ENCODE measurements at regions not wholly inside any gene's neighbourhood (a gene's known extent, or its start where the extent isn't known, plus 50 kb on each side); places are given as distances from the start of the nearest gene placed in this dataset.
A peak's percentile ranks its signal among the peaks of the same experiment; 100 is the strongest.

DNA sequence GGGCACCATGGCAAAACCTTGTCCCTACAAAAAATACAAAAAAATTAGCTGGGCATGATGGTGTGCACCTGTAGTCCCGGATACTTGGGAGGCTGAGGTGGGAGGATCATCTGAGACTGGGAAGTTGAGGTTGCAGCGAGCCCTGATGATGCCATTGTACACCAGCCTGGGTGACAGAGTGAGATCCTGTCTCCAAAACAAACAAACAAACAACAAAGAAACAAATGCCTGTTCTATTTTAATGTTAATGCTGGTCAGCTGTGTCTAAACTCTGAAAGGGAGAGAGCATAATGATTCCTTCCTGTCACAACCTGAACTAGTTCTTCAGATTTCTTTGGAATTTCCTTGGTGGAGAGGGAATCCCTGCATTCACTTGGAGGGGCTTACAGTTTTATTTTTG is 413.0 kb upstream of the TBL1XR1 start:
- ChIA-PET POLR2A (ENCODE audit: unreplicated experiment) (interaction anchor here (0.7 kb wide), 1 partner anchor 87 kb away, joined by 4 read pairs; no protein-coding TSS in a partner anchor), CTCF (no interaction called here)
- peaks cover 43% of the 10 kb centered on the region for H3K4me1 ChIP-seq (replicated peaks; ENCODE audit: insufficient read depth)
- H3K79me2 ChIP-seq (ENCODE audit: low read depth), result no peaks in the 10 kb centered on the region
- no TSS peak for BruUV-seq (replicated peaks)
- intact Hi-C loops (cut with micrococcal nuclease; ENCODE audit: unreplicated experiment), result loop anchor here (10.0 kb wide), 1 partner anchor 545 kb away; no protein-coding TSS in a partner anchor
- H3K4me3 ChIP-seq, result no peak overlapping the region
- no peaks in the 10 kb centered on the region for H3K27me3 ChIP-seq (ENCODE audit: insufficient read depth, low read depth)
- no peak overlapping the region for H3K27ac ChIP-seq
- H3F3A ChIP-seq (ENCODE audit: insufficient read depth, low read depth), result peaks cover 11% of the 10 kb centered on the region
- DNase-seq, result no peak
- H4K20me1 ChIP-seq (ENCODE audit: insufficient read depth), result no peaks in the 10 kb centered on the region
- TF ChIP-seq CTCF (conservative IDR thresholded peaks at IDR 0.05) (no peak), EZH2 (IDR thresholded peaks at IDR 0.05; ENCODE audit: low read depth) (no peak)
- H3K4me2 ChIP-seq, result no peak overlapping the region
- no peak overlapping the region for H2AFZ ChIP-seq
- peaks cover 38% of the 10 kb centered on the region for H3K9me3 ChIP-seq (ENCODE audit: insufficient read depth, low read depth)
- no peaks in the 10 kb centered on the region for H3K9me2 ChIP-seq (ENCODE audit: insufficient read depth)
- no peaks in the 10 kb centered on the region for H3K36me3 ChIP-seq (ENCODE audit: low read depth)

DNA sequence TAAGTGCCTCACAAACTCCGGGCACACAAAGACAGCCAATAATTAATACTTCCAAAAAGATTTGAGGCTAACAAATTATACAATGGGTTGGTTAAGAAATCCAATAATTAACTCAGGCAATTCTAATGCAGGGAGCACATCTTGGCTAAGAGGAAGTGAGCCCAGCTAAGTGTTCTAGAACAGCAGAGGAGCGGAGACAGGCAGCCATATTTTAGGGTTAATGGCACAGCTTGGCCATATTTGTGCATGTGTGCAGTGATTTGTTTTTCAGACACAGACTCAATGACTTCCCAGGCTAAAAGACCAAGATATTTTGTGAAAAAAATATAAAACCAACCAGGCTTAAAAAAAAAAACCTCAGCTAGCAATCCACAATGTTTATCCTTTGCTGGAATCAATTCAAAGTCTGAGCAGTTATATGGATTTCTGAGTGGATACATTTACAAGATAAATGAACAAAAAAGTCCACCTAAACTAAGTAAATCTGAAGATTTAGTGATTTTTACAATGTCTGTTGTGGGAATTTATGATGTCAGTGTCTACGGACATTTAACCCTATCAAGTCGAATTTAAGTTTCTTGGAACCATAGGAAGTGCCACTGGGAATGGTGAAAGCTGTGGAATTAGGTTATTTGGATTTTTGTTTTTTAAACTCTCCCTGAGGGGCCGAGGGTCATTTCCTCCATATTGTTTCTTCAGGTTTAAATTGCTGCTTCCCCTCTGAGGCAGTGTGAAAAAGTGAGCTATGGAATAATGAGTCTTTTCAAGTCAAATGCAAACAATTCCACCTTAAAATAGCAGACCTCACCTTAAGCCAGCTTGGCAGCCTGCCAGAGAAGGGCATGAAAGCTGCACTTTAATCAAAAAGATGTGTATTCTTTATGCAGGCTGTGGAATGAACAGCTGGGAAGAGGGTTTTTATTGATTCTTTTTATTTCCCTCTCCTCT is 413.7 kb upstream of the TBL1XR1 start:
- no peaks in the 10 kb centered on the region for H4K20me1 ChIP-seq (ENCODE audit: insufficient read depth)
- ChIA-PET CTCF (no interaction called here), POLR2A (ENCODE audit: unreplicated experiment) (interaction anchor here (0.6 to 0.7 kb wide), 3 partner anchors 10 to 87 kb away, joined by 3 to 14 read pairs (median 4); no protein-coding TSS in a partner anchor)
- H3K4me1 ChIP-seq (replicated peaks; ENCODE audit: insufficient read depth), result peaks cover 49% of the 10 kb centered on the region
- H3K9me2 ChIP-seq (ENCODE audit: insufficient read depth), result no peaks in the 10 kb centered on the region
- no peaks in the 10 kb centered on the region for H3K36me3 ChIP-seq (ENCODE audit: low read depth)
- no TSS peak for BruUV-seq (replicated peaks)
- H3K27ac ChIP-seq, result peak overlapping the region; percentile 32
- peak; percentile 44 to 67 for DNase-seq
- H3K27me3 ChIP-seq (ENCODE audit: insufficient read depth, low read depth), result no peaks in the 10 kb centered on the region
- H3F3A ChIP-seq (ENCODE audit: insufficient read depth, low read depth), result peaks cover 16% of the 10 kb centered on the region
- no peaks in the 10 kb centered on the region for H3K79me2 ChIP-seq (ENCODE audit: low read depth)
- no peak overlapping the region for H2AFZ ChIP-seq
- peak overlapping the region; percentile 47 for H3K4me2 ChIP-seq
- TF ChIP-seq EZH2 (IDR thresholded peaks at IDR 0.05; ENCODE audit: low read depth) (no peak), CTCF (conservative IDR thresholded peaks at IDR 0.05) (no peak)
- H3K4me3 ChIP-seq, result no peak overlapping the region
- intact Hi-C loops (cut with micrococcal nuclease; ENCODE audit: unreplicated experiment), result loop anchor here (10.0 kb wide), 1 partner anchor 544 kb away; no protein-coding TSS in a partner anchor
- peaks cover 32% of the 10 kb centered on the region for H3K9me3 ChIP-seq (ENCODE audit: insufficient read depth, low read depth)

- Histone ChIP-seq H3F3A (ENCODE audit: insufficient read depth, low read depth) (peaks cover 16% of the 10 kb centered on the region), H3K27me3 (ENCODE audit: insufficient read depth, low read depth) (no peaks in the 10 kb centered on the region), H3K79me2 (ENCODE audit: low read depth) (no peaks in the 10 kb centered on the region), H2AFZ (no peak overlapping the region), H3K9me2 (ENCODE audit: insufficient read depth) (no peaks in the 10 kb centered on the region), H3K9me3 (ENCODE audit: insufficient read depth, low read depth) (peaks cover 33% of the 10 kb centered on the region), H3K4me3 (no peak overlapping the region), H4K20me1 (ENCODE audit: insufficient read depth) (no peaks in the 10 kb centered on the region), H3K4me1 (replicated peaks; ENCODE audit: insufficient read depth) (peaks cover 56% of the 10 kb centered on the region), H3K4me2 (peak overlapping the region; percentile 47), H3K36me3 (ENCODE audit: low read depth) (no peaks in the 10 kb centered on the region), H3K27ac (0 out of 2 replicates have a peak overlapping the region, but pooled peaks have one; percentile 32)
- DNase-seq, result no peak
- ChIA-PET CTCF (no interaction called here), POLR2A (ENCODE audit: unreplicated experiment) (interaction anchor here (0.6 kb wide), 3 partner anchors 9 to 596 kb away, joined by 3 to 14 read pairs (median 13); no protein-coding TSS in a partner anchor)
- intact Hi-C loops (cut with micrococcal nuclease; ENCODE audit: unreplicated experiment), result loop anchor here (10.0 kb wide), 1 partner anchor 543 kb away; no protein-coding TSS in a partner anchor
- TF ChIP-seq CTCF (conservative IDR thresholded peaks at IDR 0.05), result no peak
- TF ChIP-seq EZH2 (IDR thresholded peaks at IDR 0.05; ENCODE audit: low read depth), result no peak
- BruUV-seq (replicated peaks), result no TSS peak
Measured at GRCh38 chr3:177611752-177612334, 414.6 kb upstream of the TBL1XR1 start.

Data from PC-9 (cell line).